OCI-LY3 (cell line): ENCODE measurements at regions not wholly inside any gene's neighbourhood (a gene's known extent, or its start where the extent isn't known, plus 50 kb on each side); places are given as distances from the start of the nearest gene placed in this dataset.

Experiments
- EZH2phosphoT487 ChIP-seq: fragments of 200-600 bp; shearing (Covaris generic); IDR thresholded peaks from 2 replicates; pipeline ENCODE4 v1.6.1; 2018; ENCODE audit warnings: antibody characterized with exemption, mixed run types, low read depth
- TF ChIP-seq, protein P1 (sequence below): fragments of 200-600, 300-600 bp; sonication (generic); IDR thresholded peaks from 2 replicates; pipeline ENCODE4 v1.5.1; 2014; ENCODE audit warnings: antibody characterized with exemption, low read length, low read depth

DNA sequence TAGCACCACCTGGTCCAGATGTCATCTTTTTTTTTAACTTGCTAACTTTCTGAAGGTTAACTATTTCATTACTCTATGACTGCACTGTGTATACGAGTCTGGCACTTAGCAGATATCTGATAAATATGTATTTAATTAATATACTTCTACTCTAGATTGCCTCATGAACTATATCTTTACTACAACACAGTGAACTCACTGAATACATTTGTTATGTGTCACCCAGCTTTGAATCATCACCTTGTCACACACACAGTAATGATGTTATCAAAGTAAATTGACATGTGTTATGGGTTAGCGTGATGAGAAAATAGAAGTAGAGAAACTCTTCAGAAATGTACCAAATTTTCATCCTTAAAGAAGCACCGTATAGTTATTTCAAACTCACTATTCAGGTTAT, 419.3 kb upstream of the ADGRL3 start:
- TF ChIP-seq, protein P1, sequence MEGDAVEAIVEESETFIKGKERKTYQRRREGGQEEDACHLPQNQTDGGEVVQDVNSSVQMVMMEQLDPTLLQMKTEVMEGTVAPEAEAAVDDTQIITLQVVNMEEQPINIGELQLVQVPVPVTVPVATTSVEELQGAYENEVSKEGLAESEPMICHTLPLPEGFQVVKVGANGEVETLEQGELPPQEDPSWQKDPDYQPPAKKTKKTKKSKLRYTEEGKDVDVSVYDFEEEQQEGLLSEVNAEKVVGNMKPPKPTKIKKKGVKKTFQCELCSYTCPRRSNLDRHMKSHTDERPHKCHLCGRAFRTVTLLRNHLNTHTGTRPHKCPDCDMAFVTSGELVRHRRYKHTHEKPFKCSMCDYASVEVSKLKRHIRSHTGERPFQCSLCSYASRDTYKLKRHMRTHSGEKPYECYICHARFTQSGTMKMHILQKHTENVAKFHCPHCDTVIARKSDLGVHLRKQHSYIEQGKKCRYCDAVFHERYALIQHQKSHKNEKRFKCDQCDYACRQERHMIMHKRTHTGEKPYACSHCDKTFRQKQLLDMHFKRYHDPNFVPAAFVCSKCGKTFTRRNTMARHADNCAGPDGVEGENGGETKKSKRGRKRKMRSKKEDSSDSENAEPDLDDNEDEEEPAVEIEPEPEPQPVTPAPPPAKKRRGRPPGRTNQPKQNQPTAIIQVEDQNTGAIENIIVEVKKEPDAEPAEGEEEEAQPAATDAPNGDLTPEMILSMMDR: no peak
- no peak for TF ChIP-seq EZH2phosphoT487
